Upper lobe of right lung (tissue), 1 donor: ENCODE measurements at regions not wholly inside any gene's neighbourhood (a gene's known extent, or its start where the extent isn't known, plus 50 kb on each side); places are given as distances from the start of the nearest gene placed in this dataset.
"Not testable (repeated sequence)": the region's sequence is repeated elsewhere in the genome, so short reads cannot be mapped to it uniquely, and the experiment has no call there.

ENCODE experiments used
- ATAC-seq: fragments of 200-7000 bp; cut with Tn5 transposase; one replicate; pipeline ENCODE4 v1.9.1; 2020; ENCODE audit warnings: mild to moderate bottlenecking, moderate library complexity
- DNase-seq: peaks from one replicate; pipeline ENCODE4 v3.0.0-alpha.2; 2020
- H3K27ac ChIP-seq: fragments of 200-600 bp; one replicate; pipeline ENCODE4 v1.8.0; 2022
- H3K27me3 ChIP-seq: fragments of 200-600 bp; one replicate; pipeline ENCODE4 v1.8.0; 2022; ENCODE audit warnings: mild to moderate bottlenecking
- H3K36me3 ChIP-seq: fragments of 200-600 bp; one replicate; pipeline ENCODE4 v1.8.0; 2022
- H3K4me1 ChIP-seq: fragments of 200-600 bp; one replicate; pipeline ENCODE4 v1.8.0; 2022
- H3K4me3 ChIP-seq: fragments of 200-600 bp; one replicate; pipeline ENCODE4 v1.8.0; 2022; ENCODE audit warnings: mild to moderate bottlenecking
- H3K9me3 ChIP-seq: fragments of 200-600 bp; one replicate; pipeline ENCODE4 v1.8.0; 2022
- intact Hi-C: fragments of 100-400 bp; cut with DNase I; formaldehyde crosslinking; loops from one replicate; pipeline ENCODE4 v1.11.0; 2022
- TF ChIP-seq, protein P1 (sequence below): fragments of 200-600 bp; IDR thresholded peaks from one replicate; pipeline ENCODE4 v1.8.0; 2022; ENCODE audit warnings: antibody characterized with exemption
- donor health status: DM: no; HTN: yes; CAD: no; lungs with severe emphysema.

DNA sequence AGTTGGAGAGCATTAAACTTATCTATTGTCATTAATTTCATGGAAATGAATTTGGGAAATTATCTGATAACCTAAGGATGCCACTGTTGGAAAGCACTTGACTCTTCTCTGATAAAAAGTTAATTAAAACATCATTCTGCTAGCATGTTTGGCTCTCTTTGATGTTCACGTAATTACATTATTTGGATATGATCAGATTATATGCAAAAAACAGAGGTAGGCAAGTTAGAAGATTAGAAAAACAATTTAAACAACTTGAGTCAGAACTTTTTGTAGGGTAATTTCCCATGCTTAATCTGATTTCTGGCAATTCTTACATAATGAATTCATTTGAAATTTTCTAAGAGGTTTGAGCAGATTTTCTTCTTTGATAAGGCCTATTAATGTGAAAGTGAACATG lies 882.9 kb downstream of the TRAM1L1 start:
- Histone ChIP-seq H3K9me3 (no peaks in the 10 kb centered on the region), H3K27me3 (no peaks in the 10 kb centered on the region), H3K27ac (no peak overlapping the region), H3K4me3 (no peak overlapping the region), H3K36me3 (no peaks in the 10 kb centered on the region), H3K4me1 (no peaks in the 10 kb centered on the region)
- intact Hi-C loops = no loop called here
- TF ChIP-seq, protein P1, sequence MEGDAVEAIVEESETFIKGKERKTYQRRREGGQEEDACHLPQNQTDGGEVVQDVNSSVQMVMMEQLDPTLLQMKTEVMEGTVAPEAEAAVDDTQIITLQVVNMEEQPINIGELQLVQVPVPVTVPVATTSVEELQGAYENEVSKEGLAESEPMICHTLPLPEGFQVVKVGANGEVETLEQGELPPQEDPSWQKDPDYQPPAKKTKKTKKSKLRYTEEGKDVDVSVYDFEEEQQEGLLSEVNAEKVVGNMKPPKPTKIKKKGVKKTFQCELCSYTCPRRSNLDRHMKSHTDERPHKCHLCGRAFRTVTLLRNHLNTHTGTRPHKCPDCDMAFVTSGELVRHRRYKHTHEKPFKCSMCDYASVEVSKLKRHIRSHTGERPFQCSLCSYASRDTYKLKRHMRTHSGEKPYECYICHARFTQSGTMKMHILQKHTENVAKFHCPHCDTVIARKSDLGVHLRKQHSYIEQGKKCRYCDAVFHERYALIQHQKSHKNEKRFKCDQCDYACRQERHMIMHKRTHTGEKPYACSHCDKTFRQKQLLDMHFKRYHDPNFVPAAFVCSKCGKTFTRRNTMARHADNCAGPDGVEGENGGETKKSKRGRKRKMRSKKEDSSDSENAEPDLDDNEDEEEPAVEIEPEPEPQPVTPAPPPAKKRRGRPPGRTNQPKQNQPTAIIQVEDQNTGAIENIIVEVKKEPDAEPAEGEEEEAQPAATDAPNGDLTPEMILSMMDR = no peak
- DNase-seq (no peak), ATAC-seq (no peak)

DNA sequence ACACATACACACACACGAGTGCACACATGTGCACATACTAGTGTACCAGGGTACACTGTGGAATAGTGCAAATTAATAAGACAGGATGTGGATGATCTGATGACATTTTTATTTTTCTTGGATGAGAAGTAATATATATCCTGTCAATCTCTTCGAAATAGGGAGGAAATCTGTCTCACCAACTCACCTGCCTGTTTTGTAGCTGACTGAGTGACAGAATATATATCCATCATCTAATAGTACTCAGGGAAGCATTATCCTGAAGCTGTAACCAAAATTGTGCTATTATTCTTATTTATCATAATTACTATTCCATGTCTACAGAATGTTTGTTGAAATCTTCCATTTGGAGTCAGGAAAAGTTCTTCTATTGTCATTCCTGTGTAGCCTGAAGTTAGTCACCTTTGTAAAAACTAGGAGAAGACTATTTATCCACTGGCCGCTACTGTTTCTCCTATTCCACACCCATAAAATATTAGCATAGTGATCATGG lies 888.0 kb downstream of the TRAM1L1 start:
- intact Hi-C loops = no loop called here
- Histone ChIP-seq H3K27me3 (no peaks in the 10 kb centered on the region), H3K27ac (no peak overlapping the region), H3K9me3 (no peaks in the 10 kb centered on the region), H3K4me3 (no peak overlapping the region), H3K4me1 (no peaks in the 10 kb centered on the region), H3K36me3 (no peaks in the 10 kb centered on the region)
- no peak for ATAC-seq
- TF ChIP-seq, protein P1 = no peak
- no peak for DNase-seq

DNA sequence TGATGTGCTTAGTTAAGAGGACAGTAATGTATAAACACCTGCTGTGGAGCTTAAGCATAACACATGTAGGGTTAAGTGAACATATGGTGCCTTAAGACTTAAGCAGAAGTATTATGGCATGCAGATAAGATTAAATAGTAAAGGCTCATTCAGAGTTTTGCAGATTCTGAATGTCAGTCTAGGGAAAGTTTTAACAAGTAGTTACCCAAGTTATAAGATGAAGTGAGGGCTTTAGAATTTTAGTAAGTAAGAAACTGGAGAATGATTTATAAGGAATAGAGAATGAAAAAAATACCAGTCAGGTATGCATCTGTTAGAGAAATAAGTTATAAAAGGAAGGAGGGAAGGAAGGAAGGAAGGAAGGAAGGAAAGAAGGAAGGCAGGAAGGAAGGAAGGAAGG lies 902.1 kb downstream of the TRAM1L1 start:
- no peak overlapping the region for H3K27ac ChIP-seq
- DNase-seq (no peak), ATAC-seq (no peak)
- H3K9me3 ChIP-seq = no peaks in the 10 kb centered on the region
- no peaks in the 10 kb centered on the region for H3K4me1 ChIP-seq
- intact Hi-C loops = no loop called here
- no peaks in the 10 kb centered on the region for H3K27me3 ChIP-seq
- TF ChIP-seq, protein P1 = no peak
- no peak overlapping the region for H3K4me3 ChIP-seq
- H3K36me3 ChIP-seq = no peaks in the 10 kb centered on the region

DNA sequence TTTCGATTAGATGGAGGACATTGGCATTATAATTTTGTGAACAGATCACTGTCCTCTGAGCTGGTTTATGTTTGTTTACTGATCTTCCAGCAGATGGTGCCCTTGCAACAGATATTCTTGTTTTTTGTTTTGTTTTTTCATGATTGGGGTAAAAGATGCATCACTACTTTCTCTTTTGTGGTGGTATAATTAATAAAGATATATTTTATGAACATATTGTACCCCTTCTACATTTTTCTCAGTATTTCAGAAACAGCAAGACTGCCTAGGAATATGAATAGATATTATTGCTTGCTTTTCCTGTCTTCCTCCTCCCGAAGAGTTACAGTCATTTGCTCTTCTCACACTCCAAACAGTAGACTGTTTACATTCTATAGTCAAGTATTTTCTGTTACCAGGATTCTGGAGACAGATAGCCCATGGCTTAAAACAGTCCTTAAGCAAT lies 905.2 kb downstream of the TRAM1L1 start:
- H3K9me3 ChIP-seq = no peaks in the 10 kb centered on the region
- intact Hi-C loops = no loop called here
- H3K27ac ChIP-seq = no peak overlapping the region
- ATAC-seq (no peak), DNase-seq (no peak)
- H3K36me3 ChIP-seq = no peaks in the 10 kb centered on the region
- no peaks in the 10 kb centered on the region for H3K27me3 ChIP-seq
- no peak overlapping the region for H3K4me3 ChIP-seq
- TF ChIP-seq, protein P1 = no peak
- no peaks in the 10 kb centered on the region for H3K4me1 ChIP-seq

DNA sequence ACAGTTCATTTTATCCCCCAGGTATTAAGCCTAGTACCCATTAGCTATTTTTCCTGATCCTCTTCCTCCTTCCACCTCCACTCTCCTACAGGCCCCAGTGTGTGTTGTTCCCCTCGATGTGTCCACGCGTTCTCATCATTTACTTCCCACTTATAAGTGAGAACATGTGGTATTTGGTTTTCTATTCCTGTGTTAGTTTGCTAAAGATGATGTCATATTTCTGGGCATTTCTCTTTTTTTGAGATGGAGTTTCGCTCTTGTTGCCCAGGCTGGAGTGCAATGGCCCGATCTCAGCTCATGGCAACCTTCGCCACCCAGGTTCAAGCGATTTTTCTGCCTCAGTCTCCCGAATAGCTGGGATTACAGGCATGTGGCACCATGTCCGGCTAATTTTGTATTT lies 934.0 kb downstream of the TRAM1L1 start:
- H3K9me3 ChIP-seq, H3K27ac ChIP-seq, H3K27me3 ChIP-seq, DNase-seq, H3K4me1 ChIP-seq, H3K36me3 ChIP-seq, ATAC-seq, H3K4me3 ChIP-seq, intact Hi-C loops: not testable (repeated sequence)

DNA sequence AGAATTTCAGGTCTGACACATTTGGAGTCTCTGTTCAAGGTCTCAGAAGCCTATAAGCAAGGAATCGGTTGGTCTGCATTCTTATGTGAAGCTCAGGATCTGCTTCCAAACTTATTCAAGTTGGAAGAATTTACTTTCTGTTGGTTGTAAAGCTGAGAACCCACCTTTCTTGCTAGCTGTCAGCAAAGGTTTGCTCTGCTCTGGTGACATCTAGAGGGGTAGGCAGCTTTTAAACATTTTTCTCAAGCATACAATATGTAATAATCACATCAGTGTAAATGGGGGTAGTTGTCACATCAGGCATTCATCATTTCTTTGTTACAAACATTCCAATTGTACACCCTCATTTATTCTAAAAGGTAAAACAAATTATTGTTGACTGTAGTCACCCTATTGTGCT lies 935.2 kb downstream of the TRAM1L1 start:
- intact Hi-C loops = no loop called here
- Histone ChIP-seq H3K9me3 (no peaks in the 10 kb centered on the region), H3K4me3 (no peak overlapping the region), H3K27me3 (no peaks in the 10 kb centered on the region), H3K27ac (no peak overlapping the region), H3K4me1 (no peaks in the 10 kb centered on the region), H3K36me3 (no peaks in the 10 kb centered on the region)
- TF ChIP-seq, protein P1 = no peak
- no peak for ATAC-seq
- DNase-seq = no peak
